HG03135 (cell line): ENCODE measurements at regions not wholly inside any gene's neighbourhood (a gene's known extent, or its start where the extent isn't known, plus 50 kb on each side); places are given as distances from the start of the nearest gene placed in this dataset.
"Not testable (repeated sequence)": the region's sequence is repeated elsewhere in the genome, so short reads cannot be mapped to it uniquely, and the experiment has no call there.

Experiments
- ATAC-seq: cut with Tn5 transposase; IDR thresholded peaks from one replicate; pipeline ENCODE4 v1.9.1; 2021; ENCODE audit warnings: mild to moderate bottlenecking, moderate library complexity; ENCODE audit not compliant: unreplicated experiment

- ATAC-seq, result no peak
These were observed 353.5 kb upstream of the GOT2 start for GRCh38 chr16:59087641-59088040.

DNA sequence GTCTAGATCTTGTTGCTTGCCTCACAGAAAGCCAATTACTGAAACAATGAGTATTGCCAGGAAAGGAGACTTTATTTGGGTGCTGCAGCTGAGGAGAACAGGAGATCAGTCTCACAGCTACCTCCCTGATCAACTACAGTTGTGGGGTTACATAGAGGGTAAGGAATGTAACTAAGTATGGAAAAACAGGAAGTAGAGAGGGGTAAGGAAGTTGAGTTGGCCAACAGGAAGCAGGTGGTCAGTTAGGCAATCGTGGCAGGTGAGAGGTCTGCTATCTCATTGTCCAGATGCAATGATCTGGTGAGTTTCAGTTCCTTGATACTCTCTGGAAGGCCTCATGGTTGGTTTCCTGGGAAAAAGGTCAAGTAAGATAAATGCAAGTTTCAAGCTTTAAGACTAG, 333.1 kb upstream of the GOT2 start:
- ATAC-seq, result no peak

- ATAC-seq, result no peak
These were observed 326.1 kb upstream of the GOT2 start for GRCh38 chr16:59060207-59060606.

DNA sequence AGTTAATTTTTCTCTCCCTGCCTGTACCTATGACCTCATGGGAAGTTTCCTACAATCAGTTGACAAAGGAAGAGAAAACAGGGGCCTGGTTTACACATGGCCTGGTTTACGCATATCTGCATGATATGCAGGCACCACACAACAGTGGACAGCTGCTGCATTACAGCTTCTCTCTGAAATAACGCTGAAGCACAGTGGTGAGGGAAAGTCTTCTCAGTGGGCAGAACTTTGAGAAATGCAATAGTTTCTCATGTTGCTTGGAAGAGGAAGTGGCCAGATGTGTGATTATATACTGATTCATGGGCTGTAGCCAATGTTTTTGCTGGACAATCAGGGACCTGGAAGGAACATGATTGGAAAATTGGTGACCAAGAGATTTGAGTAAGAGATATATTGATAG, 324.1 kb upstream of the GOT2 start:
- no peak for ATAC-seq

- no peak for ATAC-seq
These were observed 319.8 kb upstream of the GOT2 start for GRCh38 chr16:59053911-59054310.

DNA sequence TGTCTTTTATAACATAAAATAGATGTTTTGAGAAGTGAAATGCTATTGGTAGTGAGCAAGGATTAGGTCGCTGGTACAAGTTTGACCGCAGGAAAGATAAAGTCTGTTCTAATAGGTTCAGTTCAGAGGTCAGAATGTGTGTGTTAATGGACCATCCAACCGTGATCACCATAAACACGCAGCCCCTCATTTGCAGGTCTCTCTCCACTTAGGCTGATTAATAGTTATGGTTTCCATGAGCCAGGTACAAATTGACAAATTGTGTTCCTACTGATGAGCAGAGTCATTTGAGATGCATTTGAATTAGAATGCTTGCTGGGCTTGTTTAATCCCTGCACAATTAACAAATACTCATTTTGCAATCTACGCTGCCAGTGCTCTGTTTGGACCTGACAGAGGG, 318.1 kb upstream of the GOT2 start:
- ATAC-seq, result no peak

- no peak for ATAC-seq
These were observed 314.8 kb upstream of the GOT2 start for GRCh38 chr16:59048876-59049275.

- no peak for ATAC-seq
These were observed 313.0 kb upstream of the GOT2 start for GRCh38 chr16:59047114-59047513.

DNA sequence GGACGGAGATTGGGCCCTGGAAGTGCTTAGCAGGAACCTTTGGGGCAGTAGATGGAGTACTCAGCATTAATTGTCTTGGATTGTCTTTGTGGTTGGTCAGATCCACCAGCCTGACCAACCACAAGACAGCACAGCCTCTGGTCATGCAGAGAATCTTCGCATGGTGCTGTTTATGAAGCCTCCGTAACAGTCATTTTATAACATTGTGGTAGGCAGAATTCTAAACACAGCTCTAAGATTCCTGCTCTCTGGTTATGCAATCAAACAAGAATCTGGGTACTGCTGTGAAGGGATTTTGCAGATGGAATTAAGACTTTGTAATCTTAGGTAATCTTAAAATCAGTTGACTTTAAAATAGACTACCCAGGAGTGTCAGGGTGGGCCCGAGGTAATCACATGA, 312.2 kb upstream of the GOT2 start:
- no peak for ATAC-seq

GRCh38 chr16:59045501-59045900, 311.4 kb upstream of the GOT2 start:
- no peak for ATAC-seq

DNA sequence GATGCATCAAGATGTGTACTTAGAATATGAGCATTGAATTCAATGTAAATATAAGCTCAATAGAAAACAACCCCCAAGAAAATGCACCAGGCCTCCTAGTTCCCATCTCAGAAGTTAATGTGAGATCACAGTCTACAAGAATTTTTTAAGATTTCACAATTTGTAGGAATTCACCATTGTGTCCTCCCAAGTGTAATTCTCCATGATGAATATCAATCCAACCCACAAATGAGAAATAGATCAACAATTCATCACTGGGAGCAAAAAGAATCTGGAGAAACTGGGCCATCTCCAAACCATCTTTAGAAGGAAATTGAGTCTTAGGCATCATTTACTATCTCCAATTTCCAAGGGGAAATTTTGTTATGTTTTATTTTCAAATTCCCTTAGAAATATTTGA, 310.5 kb upstream of the GOT2 start:
- no peak for ATAC-seq

GRCh38 chr16:59042301-59042700, 308.2 kb upstream of the GOT2 start:
- no peak for ATAC-seq

DNA sequence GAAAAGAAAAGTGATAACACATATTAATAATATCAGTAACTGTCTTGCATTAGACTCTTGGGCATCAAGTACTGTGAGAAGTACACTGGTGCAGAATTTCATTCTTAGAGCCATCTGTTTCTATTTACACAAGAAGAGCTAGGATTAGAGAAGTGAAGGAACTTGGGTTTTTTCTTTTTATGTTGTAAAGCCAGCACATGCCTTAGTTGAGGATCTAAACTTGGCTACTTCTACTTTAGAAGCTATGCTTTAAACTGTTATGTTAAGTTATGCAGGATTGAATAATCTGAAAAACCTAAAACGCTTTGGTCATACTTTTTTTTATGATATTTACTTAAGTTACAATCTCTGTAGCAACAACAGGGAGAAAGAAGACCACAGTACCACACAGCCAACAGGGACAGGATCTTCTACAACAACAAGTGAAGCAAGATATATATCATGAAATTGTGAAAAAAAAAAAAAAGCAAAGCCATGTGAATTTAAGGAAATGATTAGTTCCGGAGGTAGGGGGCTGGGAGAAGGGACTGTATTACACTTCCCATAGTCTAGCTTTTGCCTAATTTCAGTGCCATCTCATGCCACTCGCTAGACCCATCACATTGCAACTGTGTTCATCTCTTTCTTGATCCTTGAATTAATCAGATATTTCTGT, 305.1 kb upstream of the GOT2 start:
- ATAC-seq, result no peak

GRCh38 chr16:59030923-59031485, 296.9 kb upstream of the GOT2 start:
- no peak for ATAC-seq

GRCh38 chr16:59021751-59022150, 287.6 kb upstream of the GOT2 start:
- no peak for ATAC-seq

GRCh38 chr16:59013930-59014329, 279.8 kb upstream of the GOT2 start:
- ATAC-seq, result no peak

- no peak for ATAC-seq
These were observed 265.6 kb upstream of the GOT2 start for GRCh38 chr16:58999762-59000161.

DNA sequence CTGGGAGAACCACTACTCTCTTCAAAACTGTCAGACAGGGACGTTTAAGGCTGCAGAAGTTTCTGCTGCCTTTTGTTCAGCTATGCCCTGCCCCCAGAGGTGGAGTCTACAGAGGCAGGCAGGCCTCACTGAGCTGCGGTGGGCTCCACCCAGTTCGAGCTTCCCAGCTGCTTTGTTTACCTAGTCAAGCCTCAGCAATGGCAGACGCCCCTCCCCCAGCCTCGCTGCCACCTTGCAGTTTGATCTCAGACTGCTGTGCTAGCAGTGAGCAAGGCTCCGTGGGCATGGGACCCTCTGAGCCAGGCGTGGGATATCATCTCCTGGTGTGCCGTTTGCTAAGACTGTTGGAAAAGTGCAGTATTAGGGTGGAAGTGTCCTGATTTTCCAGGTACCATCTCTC, 258.6 kb upstream of the GOT2 start:
- not testable (repeated sequence) for ATAC-seq

GRCh38 chr16:58983181-58983965, 249.3 kb upstream of the GOT2 start:
- ATAC-seq, result not testable (repeated sequence)

DNA sequence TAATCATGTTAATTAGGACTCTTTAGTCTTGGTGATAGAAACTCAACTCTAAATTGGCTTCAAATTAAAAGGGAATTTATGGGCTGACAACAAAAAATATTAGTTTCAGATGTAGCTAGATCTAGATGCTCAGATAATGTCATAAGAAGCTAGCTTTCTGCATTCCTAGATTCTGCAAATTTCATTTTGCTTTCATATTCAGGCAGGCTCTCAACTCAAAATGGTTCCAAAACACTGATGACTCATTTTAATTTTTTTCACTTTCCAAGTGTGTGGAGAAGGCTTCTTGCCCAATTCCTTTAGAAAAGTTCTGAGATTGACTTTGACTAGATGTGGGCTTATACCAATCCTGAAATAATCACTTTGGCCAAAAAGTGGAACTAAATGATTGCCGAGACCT, 236.7 kb upstream of the GOT2 start:
- ATAC-seq, result peak; percentile 77

- ATAC-seq, result no peak
These were observed 229.4 kb upstream of the GOT2 start for GRCh38 chr16:58963479-58963878.

DNA sequence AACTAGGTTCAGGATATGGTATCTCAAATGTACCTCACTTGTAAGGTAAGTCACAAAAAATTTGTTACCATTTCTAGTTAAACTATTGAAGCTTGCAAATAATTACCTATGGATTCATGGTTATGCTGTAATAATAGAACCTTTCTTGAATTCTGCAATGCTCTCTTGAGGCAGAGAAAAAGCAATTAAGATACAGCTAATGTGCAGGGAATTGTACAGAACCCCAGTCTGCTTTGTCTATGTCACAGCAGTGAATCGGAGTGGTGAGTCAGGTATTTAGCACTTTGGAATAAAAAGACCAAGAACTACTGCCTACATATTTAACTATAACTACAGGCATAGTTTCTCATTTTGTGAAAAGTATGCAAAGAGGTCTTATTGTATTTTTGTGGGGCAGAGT, 228.7 kb upstream of the GOT2 start:
- ATAC-seq, result no peak
